NB4 (cell line): ENCODE measurements at regions not wholly inside any gene's neighbourhood (a gene's known extent, or its start where the extent isn't known, plus 50 kb on each side); places are given as distances from the start of the nearest gene placed in this dataset.

Source experiments
- MYC ChIP-seq: IDR thresholded peaks from 2 replicates; pipeline ENCODE4 v1.6.1; 2011; ENCODE audit warnings: low read depth, low read length
- POLR2A ChIP-seq: IDR thresholded peaks from 2 replicates; pipeline ENCODE4 v1.6.1; 2011; ENCODE audit warnings: mild to moderate bottlenecking; ENCODE audit not compliant: insufficient read length; ENCODE audit errors: extremely low read depth
- TF ChIP-seq, protein P1 (sequence below): IDR thresholded peaks from one replicate; pipeline ENCODE4 v1.5.1; 2012; ENCODE audit warnings: low read depth, low read length
- TF ChIP-seq, protein P2 (sequence below): IDR thresholded peaks from 2 replicates; pipeline ENCODE4 v1.6.1; 2011; ENCODE audit warnings: low read depth, low read length

DNA sequence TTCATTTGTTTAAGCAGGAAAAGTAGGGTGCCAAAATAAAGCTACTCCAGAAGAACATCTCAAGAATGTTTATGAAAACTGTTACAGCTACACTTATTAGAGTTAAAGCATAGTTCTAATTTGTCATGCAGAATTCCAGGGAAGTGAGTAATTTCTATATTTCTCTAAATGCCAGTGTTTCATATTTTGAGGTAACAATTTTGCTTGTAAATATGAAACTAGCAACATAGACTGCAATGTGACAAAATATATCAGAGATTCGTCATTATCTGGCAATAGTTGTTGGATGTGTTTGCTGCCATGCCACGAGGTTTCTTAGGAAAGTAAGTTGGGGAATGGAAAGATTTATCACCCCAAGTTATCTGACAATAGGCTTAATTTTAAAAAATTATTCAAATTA, 424.1 kb upstream of the ZEB2 start:
- TF ChIP-seq, protein P1, sequence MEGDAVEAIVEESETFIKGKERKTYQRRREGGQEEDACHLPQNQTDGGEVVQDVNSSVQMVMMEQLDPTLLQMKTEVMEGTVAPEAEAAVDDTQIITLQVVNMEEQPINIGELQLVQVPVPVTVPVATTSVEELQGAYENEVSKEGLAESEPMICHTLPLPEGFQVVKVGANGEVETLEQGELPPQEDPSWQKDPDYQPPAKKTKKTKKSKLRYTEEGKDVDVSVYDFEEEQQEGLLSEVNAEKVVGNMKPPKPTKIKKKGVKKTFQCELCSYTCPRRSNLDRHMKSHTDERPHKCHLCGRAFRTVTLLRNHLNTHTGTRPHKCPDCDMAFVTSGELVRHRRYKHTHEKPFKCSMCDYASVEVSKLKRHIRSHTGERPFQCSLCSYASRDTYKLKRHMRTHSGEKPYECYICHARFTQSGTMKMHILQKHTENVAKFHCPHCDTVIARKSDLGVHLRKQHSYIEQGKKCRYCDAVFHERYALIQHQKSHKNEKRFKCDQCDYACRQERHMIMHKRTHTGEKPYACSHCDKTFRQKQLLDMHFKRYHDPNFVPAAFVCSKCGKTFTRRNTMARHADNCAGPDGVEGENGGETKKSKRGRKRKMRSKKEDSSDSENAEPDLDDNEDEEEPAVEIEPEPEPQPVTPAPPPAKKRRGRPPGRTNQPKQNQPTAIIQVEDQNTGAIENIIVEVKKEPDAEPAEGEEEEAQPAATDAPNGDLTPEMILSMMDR: no peak
- TF ChIP-seq, protein P2, sequence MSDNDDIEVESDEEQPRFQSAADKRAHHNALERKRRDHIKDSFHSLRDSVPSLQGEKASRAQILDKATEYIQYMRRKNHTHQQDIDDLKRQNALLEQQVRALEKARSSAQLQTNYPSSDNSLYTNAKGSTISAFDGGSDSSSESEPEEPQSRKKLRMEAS: no peak
- TF ChIP-seq POLR2A: no peak
- no peak for TF ChIP-seq MYC
